B cell (primary cell): ENCODE measurements at regions not wholly inside any gene's neighbourhood (a gene's known extent, or its start where the extent isn't known, plus 50 kb on each side); places are given as distances from the start of the nearest gene placed in this dataset.

Experiments
- ATAC-seq: fragments of 200-7000 bp; cut with Tn5 transposase; one replicate; pipeline ENCODE4 v1.10.0; 2021; ENCODE audit warnings: low read depth, mild to moderate bottlenecking, moderate number of reproducible peaks, moderate library complexity
- CTCF ChIA-PET: fragments of 350-600 bp; sonication (Branson Sonifier 250); formaldehyde crosslinking; loops from one replicate; lab custom pipeline; 2021; ENCODE audit warnings: antibody characterized with exemption, inconsistent platforms; lab: Charles Lee
- POLR2A ChIA-PET: fragments of 350-600 bp; sonication (Branson Sonifier 250); formaldehyde crosslinking; loops from one replicate; lab custom pipeline; 2021; ENCODE audit warnings: antibody characterized with exemption; lab: Charles Lee
- DNase-seq: peaks from one replicate; pipeline ENCODE4 v3.0.0; 2013
- H2AFZ ChIP-seq: 2 replicates; pipeline ENCODE4 v1.6.1; 2012; ENCODE audit warnings: mild to moderate bottlenecking, low read depth, low read length; ENCODE audit not compliant: insufficient read depth, poor library complexity, severe bottlenecking
- H3K27ac ChIP-seq, 2 donors: 1 replicate in 1 of 2; 2 replicates in 1 of 2; pipeline ENCODE4 v1.5.1; 2012 to 2013; ENCODE audit warnings: low read length in 2 of 2, mild to moderate bottlenecking in 2 of 2, moderate library complexity in 1 of 2
- H3K27me3 ChIP-seq, 4 experiments: fragments of 200-600 bp in 1 of 4; sonication (generic) in 1 of 4; replicated peaks in 1 of 4; 1 replicate in 2 of 4; 2 replicates in 2 of 4; pipeline versions ENCODE4 v1.6.1 to v1.7.0; 2013 to 2016; ENCODE audit warnings: low read length in 3 of 4, mild to moderate bottlenecking in 2 of 4, mixed read lengths in 1 of 4, moderate library complexity in 1 of 4; ENCODE audit not compliant: insufficient read depth in 4 of 4, control insufficient read depth in 3 of 4; ENCODE audit errors: control extremely low read depth in 1 of 4
- H3K36me3 ChIP-seq, 2 experiments: replicated peaks in 1 of 2; 1 replicate in 1 of 2; 2 replicates in 1 of 2; pipeline versions ENCODE4 v1.6.1 to v1.7.1; 2013; ENCODE audit warnings: low read length in 1 of 2; ENCODE audit not compliant: insufficient read depth in 2 of 2, control insufficient read depth in 1 of 2; ENCODE audit errors: control extremely low read depth in 1 of 2, extremely low read depth in 1 of 2
- H3K4me1 ChIP-seq, 2 donors: fragments of 200-600 bp in 1 of 2; sonication (generic) in 1 of 2; 1 replicate in 1 of 2; 2 replicates in 1 of 2; pipeline versions ENCODE4 v1.5.1 to v1.6.1; 2013 to 2017; ENCODE audit warnings: low read length in 2 of 2; ENCODE audit not compliant: control insufficient read depth in 2 of 2, insufficient read depth in 2 of 2
- H3K4me2 ChIP-seq: replicated peaks from 2 replicates; pipeline ENCODE3; 2012; ENCODE audit warnings: mild to moderate bottlenecking, low read depth, low read length; ENCODE audit not compliant: poor library complexity, severe bottlenecking
- H3K4me3 ChIP-seq, 5 experiments: fragments of 200-600 bp in 1 of 5; sonication (generic) in 1 of 5; 1 replicate in 3 of 5; 2 replicates in 2 of 5; pipeline versions ENCODE4 v1.5.1 to v1.7.0; 2011 to 2016; ENCODE audit warnings: low read length in 4 of 5, mild to moderate bottlenecking in 4 of 5, low read depth in 2 of 5, control low read depth in 1 of 5, moderate library complexity in 1 of 5; ENCODE audit not compliant: insufficient read depth in 1 of 5; ENCODE audit errors: control extremely low read depth in 1 of 5, extremely low read depth in 1 of 5
- H3K79me2 ChIP-seq: fragments of 200-600 bp; sonication (generic); one replicate; pipeline ENCODE4 v1.6.0; 2016; ENCODE audit warnings: low read length; ENCODE audit not compliant: control insufficient read depth, insufficient read depth
- H3K9ac ChIP-seq: fragments of 200-600 bp; sonication (generic); 2 replicates; pipeline ENCODE4 v1.6.1; 2017; ENCODE audit warnings: mild to moderate bottlenecking, low read length, moderate library complexity
- H3K9me3 ChIP-seq, 3 donors: one replicate each; pipeline versions ENCODE4 v1.6.1 to v1.7.1; 2013; ENCODE audit warnings: low read length in 2 of 3; ENCODE audit not compliant: control insufficient read depth in 2 of 3, insufficient read depth in 1 of 3; ENCODE audit errors: control extremely low read depth in 1 of 3
- H4K20me1 ChIP-seq: 2 replicates; pipeline ENCODE4 v1.6.0; 2012; ENCODE audit warnings: mild to moderate bottlenecking, low read length; ENCODE audit not compliant: insufficient read depth, control insufficient read depth, poor library complexity, severe bottlenecking
- H3K27ac Mint-ChIP-seq: one replicate; pipeline ENCODE4 v1.8.0; 2021; ENCODE audit warnings: mixed read lengths
- H3K27me3 Mint-ChIP-seq: one replicate; pipeline ENCODE4 v1.8.0; 2021; ENCODE audit warnings: mixed read lengths
- H3K4me1 Mint-ChIP-seq: one replicate; pipeline ENCODE4 v1.8.0; 2021; ENCODE audit warnings: mixed read lengths
- H3K4me3 Mint-ChIP-seq: one replicate; pipeline ENCODE4 v1.8.0; 2021; ENCODE audit warnings: mixed read lengths
- H3K9me3 Mint-ChIP-seq: one replicate; pipeline ENCODE4 v1.8.0; 2022; ENCODE audit warnings: mixed read lengths; ENCODE audit not compliant: insufficient read depth
- EZH2 ChIP-seq: IDR thresholded peaks from 2 replicates; pipeline ENCODE4 v1.6.1; 2012; ENCODE audit warnings: borderline replicate concordance, low read depth, mild to moderate bottlenecking, moderate library complexity, low read length; ENCODE audit not compliant: insufficient read depth, poor library complexity, severe bottlenecking
- WGBS: methylation state at CpG from one replicate; pipeline ENCODE4 v1.1.5; 2013; ENCODE audit warnings: missing lambda C conversion rate; ENCODE audit not compliant: insufficient coverage; 5-methylcytosine and 5-hydroxymethylcytosine counted together
- intact Hi-C: fragments of 100-400 bp; cut with micrococcal nuclease; formaldehyde crosslinking; loops from one replicate; pipeline ENCODE4 v1.10.0; 2022
- TF ChIP-seq, protein P1 (sequence below): fragments of 200-600 bp; IDR thresholded peaks from one replicate; pipeline ENCODE4 v1.8.0; 2022; ENCODE audit warnings: antibody characterized with exemption, mild to moderate bottlenecking

DNA sequence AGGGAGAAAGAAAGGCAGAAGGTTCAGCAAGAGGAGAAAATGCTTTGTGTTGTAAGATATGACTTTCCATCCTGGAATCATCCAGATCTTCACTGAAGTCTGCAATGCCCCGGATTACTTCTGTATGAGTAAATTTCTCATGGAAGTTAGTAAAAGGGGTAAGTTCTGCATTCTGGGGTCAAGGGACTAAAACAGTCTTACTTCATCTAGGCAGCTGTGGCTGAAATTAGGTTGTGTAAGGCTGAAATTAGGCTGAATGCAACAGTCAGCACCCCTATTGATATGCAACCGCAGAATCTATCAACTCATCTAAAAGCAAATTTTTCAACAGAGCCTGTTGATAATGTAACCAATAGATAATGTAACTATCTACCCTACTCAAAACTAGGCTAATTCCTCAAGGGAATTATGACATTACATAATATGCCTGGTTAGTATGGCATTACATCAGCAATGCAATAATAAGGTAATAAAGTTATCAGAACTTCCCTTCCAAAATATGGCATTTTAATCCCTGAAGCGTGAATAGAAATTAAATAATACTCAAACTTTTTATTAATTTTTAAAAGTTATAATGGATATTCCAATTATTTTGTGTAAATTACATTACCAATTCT is 671.7 kb upstream of the CITED2 start:
- H3K27me3 ChIP-seq: no peaks in the 10 kb centered on the region
- H3K27ac ChIP-seq: no peak overlapping the region
- ATAC-seq (no peak), DNase-seq (no peak)
- TF ChIP-seq, protein P1, sequence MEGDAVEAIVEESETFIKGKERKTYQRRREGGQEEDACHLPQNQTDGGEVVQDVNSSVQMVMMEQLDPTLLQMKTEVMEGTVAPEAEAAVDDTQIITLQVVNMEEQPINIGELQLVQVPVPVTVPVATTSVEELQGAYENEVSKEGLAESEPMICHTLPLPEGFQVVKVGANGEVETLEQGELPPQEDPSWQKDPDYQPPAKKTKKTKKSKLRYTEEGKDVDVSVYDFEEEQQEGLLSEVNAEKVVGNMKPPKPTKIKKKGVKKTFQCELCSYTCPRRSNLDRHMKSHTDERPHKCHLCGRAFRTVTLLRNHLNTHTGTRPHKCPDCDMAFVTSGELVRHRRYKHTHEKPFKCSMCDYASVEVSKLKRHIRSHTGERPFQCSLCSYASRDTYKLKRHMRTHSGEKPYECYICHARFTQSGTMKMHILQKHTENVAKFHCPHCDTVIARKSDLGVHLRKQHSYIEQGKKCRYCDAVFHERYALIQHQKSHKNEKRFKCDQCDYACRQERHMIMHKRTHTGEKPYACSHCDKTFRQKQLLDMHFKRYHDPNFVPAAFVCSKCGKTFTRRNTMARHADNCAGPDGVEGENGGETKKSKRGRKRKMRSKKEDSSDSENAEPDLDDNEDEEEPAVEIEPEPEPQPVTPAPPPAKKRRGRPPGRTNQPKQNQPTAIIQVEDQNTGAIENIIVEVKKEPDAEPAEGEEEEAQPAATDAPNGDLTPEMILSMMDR: no peak
- TF ChIP-seq EZH2: no peak
- Mint-ChIP-seq H3K27ac (no peak overlapping the region), H3K27me3 (peaks cover 2% of the 10 kb centered on the region), H3K9me3 (no peaks in the 10 kb centered on the region), H3K4me3 (no peak overlapping the region), H3K4me1 (no peaks in the 10 kb centered on the region)
- no peak overlapping the region for H3K9ac ChIP-seq
- no peaks in the 10 kb centered on the region for H4K20me1 ChIP-seq
- no peak overlapping the region for H2AFZ ChIP-seq
- H3K4me1 ChIP-seq: no peaks in the 10 kb centered on the region
- no peaks in the 10 kb centered on the region for H3K9me3 ChIP-seq
- H3K4me3 ChIP-seq: no peak overlapping the region
- H3K4me2 ChIP-seq: no peak overlapping the region
- ChIA-PET CTCF (no interaction called here), POLR2A (no interaction called here)
- intact Hi-C loops: no loop called here
- no peaks in the 10 kb centered on the region for H3K79me2 ChIP-seq
- 100% methylated on average over 1 of the region's 3 CpGs for WGBS
- H3K36me3 ChIP-seq: no peaks in the 10 kb centered on the region

DNA sequence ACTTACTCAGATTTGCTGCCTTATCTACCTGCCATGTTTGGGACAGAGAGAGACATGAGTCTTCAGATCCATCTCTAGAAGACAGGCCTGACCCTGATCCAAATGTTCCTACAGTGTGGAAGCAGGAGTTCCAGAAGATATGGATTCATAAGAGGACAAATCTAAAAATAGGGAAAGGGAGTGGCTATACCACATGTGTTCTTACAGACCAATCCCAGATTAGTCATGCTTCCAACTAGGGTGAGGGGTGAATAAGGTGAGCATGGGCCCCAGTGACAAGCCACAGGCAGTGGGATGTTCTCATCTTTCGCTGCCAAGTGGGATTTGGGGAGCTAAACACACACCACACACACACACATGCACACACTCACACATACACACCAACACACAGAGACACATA is 670.7 kb upstream of the CITED2 start:
- CTCF ChIA-PET: no interaction called here
- H3K27me3 ChIP-seq: no peaks in the 10 kb centered on the region
- no peak for ATAC-seq
- Mint-ChIP-seq H3K4me3 (no peak overlapping the region), H3K27me3 (peaks cover 2% of the 10 kb centered on the region), H3K4me1 (no peaks in the 10 kb centered on the region), H3K9me3 (no peaks in the 10 kb centered on the region), H3K27ac (no peak overlapping the region)
- H3K79me2 ChIP-seq: no peaks in the 10 kb centered on the region
- no peaks in the 10 kb centered on the region for H4K20me1 ChIP-seq
- intact Hi-C loops: no loop called here
- no peaks in the 10 kb centered on the region for H3K9me3 ChIP-seq
- POLR2A ChIA-PET: no interaction called here
- no peak for DNase-seq
- TF ChIP-seq, protein P1: no peak
- TF ChIP-seq EZH2: no peak
- WGBS: 71% methylated on average over 1 of the region's 1 CpG
- no peaks in the 10 kb centered on the region for H3K4me1 ChIP-seq
- no peak overlapping the region for H3K27ac ChIP-seq
- no peak overlapping the region for H3K4me3 ChIP-seq
- H3K4me2 ChIP-seq: no peak overlapping the region
- no peaks in the 10 kb centered on the region for H3K36me3 ChIP-seq
- no peak overlapping the region for H2AFZ ChIP-seq
- H3K9ac ChIP-seq: no peak overlapping the region
